Gastrocnemius medialis (tissue), 4 donors: ENCODE measurements at regions not wholly inside any gene's neighbourhood (a gene's known extent, or its start where the extent isn't known, plus 50 kb on each side); places are given as distances from the start of the nearest gene placed in this dataset.
"Not testable (repeated sequence)": the region's sequence is repeated elsewhere in the genome, so short reads cannot be mapped to it uniquely, and the experiment has no call there.

Experiments
- ATAC-seq, 2 donors: fragments of 150-250 bp; one replicate each; pipeline ENCODE4 v1.9.1; 2016
- DNase-seq, 2 donors: peaks; one replicate each; pipeline ENCODE4 v3.0.0-alpha.2; 2019
- H3K27ac ChIP-seq, 4 donors: fragments of 200-600 bp; sonication (generic); 1 replicate in 1 of 4; 2 replicates in 3 of 4; pipeline ENCODE4 v1.5.1; 2016 to 2018; ENCODE audit warnings: mild to moderate bottlenecking in 2 of 4, moderate library complexity in 1 of 4
- H3K27me3 ChIP-seq, 3 donors: fragments of 200-600 bp; sonication (generic) in 2 of 3; 1 replicate in 1 of 3; 2 replicates in 2 of 3; pipeline versions ENCODE4 v1.5.1 to v1.6.0; 2016 to 2019; ENCODE audit warnings: mild to moderate bottlenecking in 1 of 3, moderate library complexity in 1 of 3
- H3K36me3 ChIP-seq, 2 donors: fragments of 200-600 bp; sonication (generic) in 1 of 2; one replicate each; pipeline ENCODE4 v1.5.1; 2017 to 2018
- H3K4me1 ChIP-seq, 2 donors: fragments of 200-600 bp; sonication (generic) in 1 of 2; one replicate each; pipeline ENCODE4 v1.5.1; 2016 to 2017; ENCODE audit warnings: mild to moderate bottlenecking in 2 of 2
- H3K4me3 ChIP-seq, 4 donors: fragments of 200-600 bp; sonication (generic) in 3 of 4; 1 replicate in 1 of 4; 2 replicates in 3 of 4; pipeline ENCODE4 v1.5.1; 2016 to 2019; ENCODE audit warnings: mild to moderate bottlenecking in 2 of 4
- H3K9me3 ChIP-seq, 3 donors: fragments of 200-600 bp; sonication (generic) in 2 of 3; 1 replicate in 1 of 3; 2 replicates in 2 of 3; pipeline ENCODE4 v1.5.1; 2016 to 2019
- POLR2A ChIP-seq, 2 donors: fragments of 450-650 bp; IDR thresholded peaks; one replicate each; pipeline ENCODE4 v1.6.1; 2017; ENCODE audit warnings: antibody characterized with exemption in 2 of 2, mild to moderate bottlenecking in 2 of 2, moderate library complexity in 2 of 2
- in situ Hi-C, 4 donors: fragments of 200-750 bp; cut with MboI; loops; one replicate each; pipeline versions ENCODE4 v1.15.0 to v1.8.0; 2017; ENCODE audit warnings: low sequenced_read_pairs in 4 of 4
- intact Hi-C: fragments of 100-400 bp; cut with DNase I; formaldehyde crosslinking; loops from one replicate; pipeline ENCODE4 v1.15.1; 2023; ENCODE audit warnings: low total_unique reads
- TF ChIP-seq, protein P1 (sequence below), 5 experiments: fragments of 450-650 bp in 3 of 5; fragments of 200-600 bp in 2 of 5; sonication (generic) in 2 of 5; IDR thresholded peaks in 4 of 5; conservative IDR thresholded peaks in 1 of 5; 1 replicate in 4 of 5; 2 replicates in 1 of 5; pipeline ENCODE4 v1.5.1; 2016 to 2019; ENCODE audit warnings: antibody characterized with exemption in 5 of 5, mild to moderate bottlenecking in 3 of 5, moderate library complexity in 3 of 5

DNA sequence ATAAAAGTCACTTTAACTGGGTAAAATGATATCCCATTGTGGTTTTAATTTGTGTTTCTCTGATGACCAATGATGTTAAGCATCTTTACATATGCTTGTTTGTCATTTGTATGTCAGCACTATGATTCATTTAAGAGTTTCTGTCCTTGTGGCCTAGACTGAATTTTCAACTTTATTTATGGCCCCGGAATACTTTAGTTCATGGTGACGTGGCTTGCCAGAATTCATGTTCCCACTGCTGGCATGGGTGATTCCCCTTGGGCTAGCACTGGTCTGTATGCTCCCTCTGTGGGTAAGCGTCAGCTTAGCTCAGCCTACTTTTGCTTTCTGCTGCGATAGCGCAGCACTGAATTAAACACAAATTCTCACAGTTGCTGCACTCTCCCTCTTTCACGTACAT lies 436.3 kb upstream of the SGO1 start:
- ATAC-seq (no peak), DNase-seq (no peak)
- H3K4me3 ChIP-seq, result no peak overlapping the region
- intact Hi-C loops, result no loop called here
- no peaks in the 10 kb centered on the region for H3K27me3 ChIP-seq
- no peak overlapping the region for H3K27ac ChIP-seq
- in situ Hi-C loops, result no loop called here
- H3K9me3 ChIP-seq, result no peaks in the 10 kb centered on the region
- H3K4me1 ChIP-seq, result no peaks in the 10 kb centered on the region
- TF ChIP-seq, protein P1, sequence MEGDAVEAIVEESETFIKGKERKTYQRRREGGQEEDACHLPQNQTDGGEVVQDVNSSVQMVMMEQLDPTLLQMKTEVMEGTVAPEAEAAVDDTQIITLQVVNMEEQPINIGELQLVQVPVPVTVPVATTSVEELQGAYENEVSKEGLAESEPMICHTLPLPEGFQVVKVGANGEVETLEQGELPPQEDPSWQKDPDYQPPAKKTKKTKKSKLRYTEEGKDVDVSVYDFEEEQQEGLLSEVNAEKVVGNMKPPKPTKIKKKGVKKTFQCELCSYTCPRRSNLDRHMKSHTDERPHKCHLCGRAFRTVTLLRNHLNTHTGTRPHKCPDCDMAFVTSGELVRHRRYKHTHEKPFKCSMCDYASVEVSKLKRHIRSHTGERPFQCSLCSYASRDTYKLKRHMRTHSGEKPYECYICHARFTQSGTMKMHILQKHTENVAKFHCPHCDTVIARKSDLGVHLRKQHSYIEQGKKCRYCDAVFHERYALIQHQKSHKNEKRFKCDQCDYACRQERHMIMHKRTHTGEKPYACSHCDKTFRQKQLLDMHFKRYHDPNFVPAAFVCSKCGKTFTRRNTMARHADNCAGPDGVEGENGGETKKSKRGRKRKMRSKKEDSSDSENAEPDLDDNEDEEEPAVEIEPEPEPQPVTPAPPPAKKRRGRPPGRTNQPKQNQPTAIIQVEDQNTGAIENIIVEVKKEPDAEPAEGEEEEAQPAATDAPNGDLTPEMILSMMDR (IDR thresholded peaks at IDR 0.05 in 4 of 5, conservative IDR thresholded peaks at IDR 0.05 in 1 of 5), result no peak
- no peak for TF ChIP-seq POLR2A (IDR thresholded peaks at IDR 0.05)
- no peaks in the 10 kb centered on the region for H3K36me3 ChIP-seq

DNA sequence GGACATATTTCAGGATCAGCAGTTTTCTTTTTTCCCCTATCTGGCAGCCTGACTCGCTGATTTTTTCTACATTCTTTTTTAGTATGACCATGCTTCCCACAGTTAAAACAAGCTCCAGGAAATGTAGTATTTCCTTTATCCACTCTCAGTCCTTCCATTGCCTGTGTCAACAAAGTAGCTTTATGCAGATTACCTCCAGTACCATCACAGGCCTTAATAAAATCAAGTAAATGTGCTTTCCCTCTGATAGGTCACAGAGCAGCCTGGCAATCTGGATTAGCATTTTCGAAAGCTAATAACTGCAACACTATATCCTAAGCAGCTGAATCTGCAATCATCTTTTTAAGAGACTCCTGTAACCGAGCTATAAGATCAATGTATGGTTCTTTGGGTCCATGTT lies 432.6 kb upstream of the SGO1 start:
- H3K27ac ChIP-seq, in situ Hi-C loops, intact Hi-C loops, H3K9me3 ChIP-seq, H3K4me1 ChIP-seq, DNase-seq, H3K27me3 ChIP-seq, H3K36me3 ChIP-seq, H3K4me3 ChIP-seq, ATAC-seq: not testable (repeated sequence)

DNA sequence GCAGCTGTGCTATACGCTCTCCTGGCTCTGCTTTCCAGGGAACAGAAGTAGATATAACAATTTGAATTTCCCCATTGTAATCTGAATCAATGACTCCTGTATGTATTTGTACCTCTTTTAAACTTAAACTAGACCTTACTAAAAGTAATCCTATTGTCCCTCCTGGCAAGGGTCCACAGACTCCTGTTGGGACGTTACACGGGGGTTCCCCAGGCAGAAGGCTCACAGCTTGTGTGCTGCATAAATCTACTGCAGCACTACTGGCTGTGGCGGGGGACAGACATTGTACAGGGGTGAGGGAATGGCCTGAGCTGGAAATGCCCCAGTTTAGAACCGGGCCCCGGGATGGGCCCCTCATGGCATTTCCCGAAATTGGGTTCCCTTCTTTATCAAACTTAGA lies 432.2 kb upstream of the SGO1 start:
- intact Hi-C loops, ATAC-seq, in situ Hi-C loops, H3K27ac ChIP-seq, H3K27me3 ChIP-seq, H3K36me3 ChIP-seq, H3K4me3 ChIP-seq, H3K9me3 ChIP-seq, H3K4me1 ChIP-seq, DNase-seq: not testable (repeated sequence)

DNA sequence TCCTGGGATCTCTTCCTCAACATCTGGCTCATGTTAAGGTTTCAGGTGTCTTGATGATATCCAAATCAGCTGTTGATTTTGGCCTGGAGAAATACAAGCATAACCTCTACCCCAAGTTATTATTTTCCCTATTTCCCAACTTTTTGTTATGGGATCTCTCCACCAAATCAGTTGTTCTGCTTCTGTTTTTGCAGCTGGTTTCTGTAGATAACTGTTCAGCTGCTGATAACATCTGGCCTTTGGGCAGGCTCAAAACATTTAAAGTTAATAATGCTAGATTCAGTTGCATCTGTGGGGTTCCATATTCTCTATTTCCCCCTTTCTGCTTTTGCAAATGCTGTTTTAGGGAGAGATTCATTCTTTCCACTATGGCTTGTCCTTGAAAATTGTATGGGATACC lies 430.0 kb upstream of the SGO1 start:
- intact Hi-C loops, H3K4me3 ChIP-seq, ATAC-seq, H3K27ac ChIP-seq, H3K27me3 ChIP-seq, H3K4me1 ChIP-seq, in situ Hi-C loops, H3K9me3 ChIP-seq, DNase-seq, H3K36me3 ChIP-seq: not testable (repeated sequence)

DNA sequence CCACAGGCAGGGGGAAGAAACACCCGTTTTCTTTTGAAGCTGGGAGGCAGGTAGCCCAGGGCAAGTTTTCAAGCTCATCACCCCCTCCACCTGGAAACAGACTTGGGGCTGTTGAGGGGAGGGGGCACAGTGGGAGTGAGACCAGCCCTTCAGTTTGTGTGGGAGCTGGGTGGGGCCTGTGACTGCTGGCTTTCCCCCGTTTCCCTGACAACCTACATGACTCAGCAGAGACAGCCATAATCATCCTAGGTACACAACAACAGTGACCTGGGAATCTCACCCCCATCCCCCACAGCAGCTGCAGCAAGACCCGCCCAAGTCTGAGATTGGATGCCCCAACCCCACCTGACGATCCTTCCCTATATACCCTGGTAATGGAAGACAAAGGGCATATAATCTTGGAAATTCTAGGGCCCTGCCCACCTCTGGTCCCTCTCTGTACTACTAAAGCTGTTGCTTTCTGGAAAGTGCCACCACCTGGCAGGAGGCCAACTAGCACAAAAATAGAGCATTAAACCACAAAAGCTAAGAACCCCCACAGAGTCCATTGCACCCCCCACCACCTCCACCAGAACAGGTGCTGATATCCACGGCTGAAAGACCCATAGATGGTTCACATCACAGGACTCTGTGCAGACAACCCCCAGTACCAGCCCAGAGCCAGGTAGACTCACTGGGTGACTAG lies 422.2 kb upstream of the SGO1 start:
- ATAC-seq (no peak), DNase-seq (no peak)
- intact Hi-C loops, result no loop called here
- no peaks in the 10 kb centered on the region for H3K9me3 ChIP-seq
- H3K4me1 ChIP-seq, result no peaks in the 10 kb centered on the region
- no peak for TF ChIP-seq POLR2A (IDR thresholded peaks at IDR 0.05)
- TF ChIP-seq, protein P1 (IDR thresholded peaks at IDR 0.05 in 4 of 5, conservative IDR thresholded peaks at IDR 0.05 in 1 of 5), result no peak
- no peak overlapping the region for H3K4me3 ChIP-seq
- no peaks in the 10 kb centered on the region for H3K36me3 ChIP-seq
- H3K27me3 ChIP-seq, result no peaks in the 10 kb centered on the region
- no peak overlapping the region for H3K27ac ChIP-seq
- in situ Hi-C loops, result no loop called here

DNA sequence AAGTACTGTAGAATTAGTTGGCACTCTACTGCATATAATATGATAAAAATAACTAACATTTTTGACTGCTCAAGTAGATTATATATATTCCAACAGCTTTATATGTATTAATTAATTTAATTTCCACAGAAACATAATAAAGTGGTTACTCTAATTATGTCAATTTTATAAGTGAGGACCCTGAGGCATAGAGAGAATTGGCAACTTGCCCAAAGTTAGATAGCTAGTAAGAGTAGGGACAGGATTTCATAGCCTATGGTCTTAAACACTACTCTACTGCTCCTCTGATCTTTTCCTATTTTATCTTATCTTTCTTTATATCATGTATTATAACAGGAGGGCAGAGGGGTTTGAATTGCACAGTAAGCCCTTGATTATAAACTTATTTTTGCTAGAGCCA lies 418.7 kb upstream of the SGO1 start:
- in situ Hi-C loops, result no loop called here

More for the DNA sequence above, 418.7 kb upstream of the SGO1 start:
- no peak for TF ChIP-seq POLR2A (IDR thresholded peaks at IDR 0.05)
- TF ChIP-seq, protein P1 (IDR thresholded peaks at IDR 0.05 in 4 of 5, conservative IDR thresholded peaks at IDR 0.05 in 1 of 5), result no peak
- ATAC-seq (no peak), DNase-seq (no peak)
- Histone ChIP-seq H3K27me3 (no peaks in the 10 kb centered on the region), H3K4me3 (no peak overlapping the region), H3K4me1 (no peaks in the 10 kb centered on the region), H3K9me3 (no peaks in the 10 kb centered on the region), H3K27ac (no peak overlapping the region), H3K36me3 (no peaks in the 10 kb centered on the region)
- intact Hi-C loops, result no loop called here
